ENCODE measurements at regions not wholly inside any gene's neighbourhood (a gene's known extent, or its start where the extent isn't known, plus 50 kb on each side); places are given as distances from the start of the nearest gene placed in this dataset.

DNA sequence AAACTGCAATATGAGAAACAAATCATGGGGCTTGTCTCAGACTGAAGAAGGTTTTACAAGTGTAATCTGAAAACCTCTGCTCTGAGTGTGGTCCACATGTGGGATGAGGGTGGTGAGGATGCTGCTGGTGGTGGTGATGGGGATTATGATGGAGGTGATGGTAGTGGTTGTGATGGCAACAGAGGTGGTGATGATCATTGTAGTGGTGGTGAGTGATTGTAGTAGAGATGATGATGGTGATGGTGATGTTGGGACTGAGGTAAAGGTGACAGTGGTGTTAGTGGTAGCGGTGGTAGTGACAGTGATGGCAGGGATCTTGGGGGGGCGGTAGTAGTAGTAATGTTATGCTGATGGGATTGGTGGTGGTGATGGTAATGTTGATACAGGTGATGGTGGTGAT, 217.8 kb downstream of the ANAPC1 start:
- Mint-ChIP-seq H3K9me3 (ENCODE audit: unreplicated experiment) (no peaks in the 10 kb centered on the region), H3K27me3 (ENCODE audit: insufficient read depth, unreplicated experiment) (no peaks in the 10 kb centered on the region), H3K36me3 (ENCODE audit: insufficient read depth, unreplicated experiment) (peaks cover 6% of the 10 kb centered on the region), H3K27ac (ENCODE audit: low read depth, unreplicated experiment) (no peak overlapping the region), H3K4me3 (ENCODE audit: unreplicated experiment) (no peak overlapping the region), H3K4me1 (ENCODE audit: insufficient read depth, unreplicated experiment) (peaks cover 27% of the 10 kb centered on the region)
- intact Hi-C loops (cut with micrococcal nuclease) = no loop called here
- POLR2A ChIA-PET = no interaction called here
- no TSS peak for BruUV-seq (replicated peaks)
- CTCF ChIA-PET = no interaction called here
- DNase-seq (ENCODE audit: unreplicated experiment) = no peak
- TF ChIP-seq, protein P1, sequence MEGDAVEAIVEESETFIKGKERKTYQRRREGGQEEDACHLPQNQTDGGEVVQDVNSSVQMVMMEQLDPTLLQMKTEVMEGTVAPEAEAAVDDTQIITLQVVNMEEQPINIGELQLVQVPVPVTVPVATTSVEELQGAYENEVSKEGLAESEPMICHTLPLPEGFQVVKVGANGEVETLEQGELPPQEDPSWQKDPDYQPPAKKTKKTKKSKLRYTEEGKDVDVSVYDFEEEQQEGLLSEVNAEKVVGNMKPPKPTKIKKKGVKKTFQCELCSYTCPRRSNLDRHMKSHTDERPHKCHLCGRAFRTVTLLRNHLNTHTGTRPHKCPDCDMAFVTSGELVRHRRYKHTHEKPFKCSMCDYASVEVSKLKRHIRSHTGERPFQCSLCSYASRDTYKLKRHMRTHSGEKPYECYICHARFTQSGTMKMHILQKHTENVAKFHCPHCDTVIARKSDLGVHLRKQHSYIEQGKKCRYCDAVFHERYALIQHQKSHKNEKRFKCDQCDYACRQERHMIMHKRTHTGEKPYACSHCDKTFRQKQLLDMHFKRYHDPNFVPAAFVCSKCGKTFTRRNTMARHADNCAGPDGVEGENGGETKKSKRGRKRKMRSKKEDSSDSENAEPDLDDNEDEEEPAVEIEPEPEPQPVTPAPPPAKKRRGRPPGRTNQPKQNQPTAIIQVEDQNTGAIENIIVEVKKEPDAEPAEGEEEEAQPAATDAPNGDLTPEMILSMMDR (IDR thresholded peaks at IDR 0.05; ENCODE audit: unreplicated experiment) = no peak

DNA sequence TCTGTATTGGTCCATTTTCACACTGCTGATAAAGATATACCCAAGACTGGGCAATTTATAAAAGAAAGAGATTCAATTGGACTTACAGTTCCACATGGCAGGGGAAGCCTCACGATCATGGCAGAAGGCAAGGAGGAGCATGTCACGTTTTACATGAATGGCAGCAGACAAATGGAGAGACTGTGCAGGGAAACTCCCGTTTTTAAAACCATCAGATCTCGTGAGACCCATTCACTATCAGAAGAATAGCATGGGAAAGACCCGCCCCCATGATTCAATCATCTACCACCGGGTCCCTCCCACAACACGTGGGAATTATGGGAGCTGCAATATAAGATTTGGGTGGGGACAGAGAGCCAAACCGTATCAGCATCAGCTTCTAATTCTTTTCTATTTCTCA, 217.0 kb downstream of the ANAPC1 start:
- Mint-ChIP-seq H3K27ac (ENCODE audit: low read depth, unreplicated experiment) (no peak overlapping the region), H3K36me3 (ENCODE audit: insufficient read depth, unreplicated experiment) (peaks cover 6% of the 10 kb centered on the region), H3K27me3 (ENCODE audit: insufficient read depth, unreplicated experiment) (no peaks in the 10 kb centered on the region), H3K4me3 (ENCODE audit: unreplicated experiment) (no peak overlapping the region), H3K9me3 (ENCODE audit: unreplicated experiment) (no peaks in the 10 kb centered on the region), H3K4me1 (ENCODE audit: insufficient read depth, unreplicated experiment) (peaks cover 18% of the 10 kb centered on the region)
- intact Hi-C loops (cut with micrococcal nuclease) = loop anchor here (1.0 kb wide), 2 partner anchors 550 to 856 kb away; no protein-coding TSS in a partner anchor
- ChIA-PET POLR2A (interaction anchor here (1.0 kb wide), 1 partner anchor 42 kb away, joined by 3 read pairs; no protein-coding TSS in a partner anchor), CTCF (interaction anchor here (0.8 kb wide), 1 partner anchor 15 kb away, joined by 4 read pairs; no protein-coding TSS in a partner anchor)
- DNase-seq (ENCODE audit: unreplicated experiment) = no peak
- BruUV-seq (replicated peaks) = no TSS peak
- TF ChIP-seq, protein P1 (IDR thresholded peaks at IDR 0.05; ENCODE audit: unreplicated experiment) = no peak

DNA sequence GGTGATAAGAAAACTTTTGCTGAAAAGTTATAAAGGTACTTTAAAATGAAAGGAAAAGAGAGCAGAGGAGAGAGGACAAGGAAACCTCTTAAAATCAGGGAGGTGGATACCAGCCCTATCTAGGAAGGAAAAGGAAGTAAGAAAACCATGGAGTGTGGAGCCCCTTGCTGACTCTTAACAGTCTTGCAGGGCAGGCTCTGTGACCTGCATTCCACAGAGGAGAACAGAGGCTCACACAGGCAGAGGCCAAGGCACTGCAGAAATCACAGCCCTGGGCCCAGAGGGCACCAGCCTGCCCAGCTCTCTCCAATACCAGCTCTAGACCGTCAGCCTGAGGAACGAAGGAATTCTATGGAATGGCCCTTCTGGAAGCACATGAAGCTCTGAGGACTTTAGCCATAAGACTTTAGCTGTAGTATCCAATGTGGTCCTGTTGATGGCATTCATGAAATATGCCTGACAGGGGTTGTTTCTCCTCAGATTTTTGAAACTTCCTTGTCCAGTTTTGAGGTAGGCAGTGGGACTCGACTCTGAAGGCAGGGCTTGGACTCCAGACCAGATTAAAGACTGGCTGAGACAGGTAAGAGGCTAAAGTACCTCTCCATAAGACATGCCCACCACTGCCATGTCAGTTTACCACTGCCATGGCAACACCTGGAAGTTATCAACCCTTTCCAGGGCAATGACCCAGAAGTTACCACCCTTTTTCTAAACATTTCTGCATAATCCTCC, 216.3 kb downstream of the ANAPC1 start:
- Mint-ChIP-seq H3K27me3 (ENCODE audit: insufficient read depth, unreplicated experiment) (no peaks in the 10 kb centered on the region), H3K36me3 (ENCODE audit: insufficient read depth, unreplicated experiment) (peaks cover 6% of the 10 kb centered on the region), H3K27ac (ENCODE audit: low read depth, unreplicated experiment) (no peak overlapping the region), H3K9me3 (ENCODE audit: unreplicated experiment) (no peaks in the 10 kb centered on the region), H3K4me1 (ENCODE audit: insufficient read depth, unreplicated experiment) (peaks cover 11% of the 10 kb centered on the region), H3K4me3 (ENCODE audit: unreplicated experiment) (no peak overlapping the region)
- DNase-seq (ENCODE audit: unreplicated experiment) = peak; percentile 69
- CTCF ChIA-PET = interaction anchor here (0.8 to 1.3 kb wide), 3 partner anchors 14 to 856 kb away, joined by 3 to 4 read pairs (median 3); no protein-coding TSS in a partner anchor
- POLR2A ChIA-PET = interaction anchor here (0.7 to 1.0 kb wide), 2 partner anchors 31 to 43 kb away, joined by 3 read pairs; no protein-coding TSS in a partner anchor
- no TSS peak for BruUV-seq (replicated peaks)
- intact Hi-C loops (cut with micrococcal nuclease) = loop anchor here (1.0 kb wide), 2 partner anchors 550 to 856 kb away; no protein-coding TSS in a partner anchor
- TF ChIP-seq, protein P1 (IDR thresholded peaks at IDR 0.05; ENCODE audit: unreplicated experiment) = peak; percentile 63

DNA sequence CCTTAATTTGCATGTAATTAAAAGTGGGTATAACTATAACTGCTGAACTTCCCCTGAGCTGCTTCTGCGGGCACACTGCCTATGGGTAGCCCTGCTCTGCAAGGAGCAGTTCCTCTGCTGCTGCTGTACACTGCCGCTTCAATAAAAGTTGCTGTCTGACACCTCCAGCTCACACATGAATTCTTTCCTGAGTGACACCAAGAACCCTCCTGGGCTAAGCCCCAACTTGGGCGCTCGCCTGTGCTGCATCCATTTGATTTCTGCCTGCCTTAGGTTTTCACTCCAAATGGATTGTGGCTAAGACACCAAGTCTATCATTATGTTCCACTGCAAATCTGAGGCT, 215.7 kb downstream of the ANAPC1 start:
- H3K9me3 Mint-ChIP-seq (ENCODE audit: unreplicated experiment) = no peaks in the 10 kb centered on the region
- H3K36me3 Mint-ChIP-seq (ENCODE audit: insufficient read depth, unreplicated experiment) = peaks cover 6% of the 10 kb centered on the region
- intact Hi-C loops (cut with micrococcal nuclease) = no loop called here
- CTCF ChIA-PET = interaction anchor here (1.0 to 1.3 kb wide), 2 partner anchors 133 to 856 kb away, joined by 3 read pairs; no protein-coding TSS in a partner anchor
- DNase-seq (ENCODE audit: unreplicated experiment) = no peak
- no peak overlapping the region for H3K27ac Mint-ChIP-seq (ENCODE audit: low read depth, unreplicated experiment)
- no peak overlapping the region for H3K4me3 Mint-ChIP-seq (ENCODE audit: unreplicated experiment)
- H3K27me3 Mint-ChIP-seq (ENCODE audit: insufficient read depth, unreplicated experiment) = no peaks in the 10 kb centered on the region
- TF ChIP-seq, protein P1 (IDR thresholded peaks at IDR 0.05; ENCODE audit: unreplicated experiment) = no peak
- BruUV-seq (replicated peaks) = no TSS peak
- peaks cover 6% of the 10 kb centered on the region for H3K4me1 Mint-ChIP-seq (ENCODE audit: insufficient read depth, unreplicated experiment)
- POLR2A ChIA-PET = interaction anchor here (0.7 kb wide), 1 partner anchor 31 kb away, joined by 3 read pairs; no protein-coding TSS in a partner anchor

Measured in MCF 10A (cell line).